ENCODE measurements at regions not wholly inside any gene's neighbourhood (a gene's known extent, or its start where the extent isn't known, plus 50 kb on each side); places are given as distances from the start of the nearest gene placed in this dataset.

DNA sequence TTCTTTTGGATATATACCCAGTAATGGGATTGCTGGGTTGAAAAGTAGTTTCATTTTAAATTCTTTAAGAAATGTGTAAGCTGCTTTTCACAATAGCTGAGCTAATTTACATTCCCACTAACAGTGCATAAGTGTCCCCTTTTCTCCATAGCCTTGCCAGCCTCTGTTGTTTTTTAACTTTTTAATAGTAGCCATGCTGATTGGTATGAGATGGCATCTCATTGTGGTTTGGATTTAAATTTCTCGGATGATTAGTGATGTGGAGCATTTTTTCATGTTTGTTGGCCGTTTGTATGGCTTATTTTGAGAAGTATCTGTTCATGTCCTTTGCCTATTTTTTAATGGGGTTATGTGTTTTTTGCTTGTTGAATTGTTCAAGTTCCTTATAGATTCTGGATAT is 444.3 kb upstream of the ATP11B start:
- no peak for DNase-seq (ENCODE audit: low read depth)

DNA sequence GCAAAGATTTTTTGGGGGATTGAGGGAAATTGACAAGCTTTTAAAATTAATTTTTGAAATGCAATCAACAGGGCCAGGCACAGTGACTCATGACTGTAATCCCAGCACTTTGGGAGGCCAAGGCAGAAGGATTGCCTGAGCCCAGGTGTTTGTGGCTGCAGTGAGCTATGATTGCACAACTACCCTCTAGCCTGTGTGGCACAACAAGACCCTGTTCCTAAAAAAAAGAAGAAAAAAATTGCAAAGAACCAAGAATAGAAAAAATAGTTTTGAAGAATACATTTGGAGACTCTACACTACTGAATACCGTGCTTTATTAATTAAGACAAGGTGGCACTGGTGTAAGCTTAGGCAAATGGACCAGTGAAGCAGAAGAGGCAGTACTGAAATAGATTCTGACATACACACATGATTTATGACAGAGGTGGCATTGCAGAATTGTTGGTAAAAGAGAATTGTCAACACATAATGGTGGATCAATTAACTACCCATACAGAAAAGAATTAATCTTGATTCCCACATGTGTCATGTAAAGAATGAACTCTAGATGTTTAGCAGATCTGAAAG is 443.3 kb upstream of the ATP11B start:
- no peak for DNase-seq (ENCODE audit: low read depth)

DNA sequence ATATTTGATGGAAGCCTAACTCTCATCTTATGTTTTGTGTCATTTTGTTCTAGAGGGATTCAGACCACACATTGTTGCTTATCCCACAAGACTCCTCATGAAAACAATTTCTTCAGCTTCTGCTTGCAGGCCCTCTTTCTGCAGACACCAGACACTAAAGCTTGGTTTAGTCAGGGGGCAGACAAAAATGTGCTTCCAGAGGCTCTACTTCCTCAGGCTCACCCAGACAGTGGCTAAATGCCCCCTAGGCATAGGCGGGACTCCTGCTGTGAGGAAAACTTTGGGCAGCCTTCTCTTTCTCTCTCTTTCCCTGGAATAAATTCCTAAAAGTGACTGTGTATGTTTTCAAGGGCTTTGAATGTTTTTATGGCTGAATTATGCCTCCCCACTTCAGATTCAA is 435.4 kb upstream of the ATP11B start:
- DNase-seq (ENCODE audit: low read depth) = no peak

DNA sequence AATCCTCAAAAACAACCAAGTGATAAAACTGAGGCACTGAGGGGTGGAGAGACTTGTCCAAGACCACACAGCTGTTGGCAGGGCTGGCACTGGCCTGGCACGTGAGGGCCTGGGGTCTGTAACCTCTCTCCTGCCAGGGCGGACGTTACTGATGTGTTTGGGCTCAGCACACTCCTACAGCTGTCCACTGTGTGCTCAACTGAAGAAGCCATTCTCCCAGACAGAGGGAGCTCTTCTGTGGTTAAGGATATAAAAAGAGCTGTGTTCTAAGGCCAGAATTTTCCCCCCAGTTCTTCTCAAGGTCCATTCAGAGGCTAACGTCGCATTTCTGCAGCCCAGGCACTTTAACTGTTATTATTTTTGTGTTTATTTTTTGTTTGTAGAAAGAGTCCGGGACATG is 429.0 kb upstream of the ATP11B start:
- DNase-seq (ENCODE audit: low read depth) = no peak

DNA sequence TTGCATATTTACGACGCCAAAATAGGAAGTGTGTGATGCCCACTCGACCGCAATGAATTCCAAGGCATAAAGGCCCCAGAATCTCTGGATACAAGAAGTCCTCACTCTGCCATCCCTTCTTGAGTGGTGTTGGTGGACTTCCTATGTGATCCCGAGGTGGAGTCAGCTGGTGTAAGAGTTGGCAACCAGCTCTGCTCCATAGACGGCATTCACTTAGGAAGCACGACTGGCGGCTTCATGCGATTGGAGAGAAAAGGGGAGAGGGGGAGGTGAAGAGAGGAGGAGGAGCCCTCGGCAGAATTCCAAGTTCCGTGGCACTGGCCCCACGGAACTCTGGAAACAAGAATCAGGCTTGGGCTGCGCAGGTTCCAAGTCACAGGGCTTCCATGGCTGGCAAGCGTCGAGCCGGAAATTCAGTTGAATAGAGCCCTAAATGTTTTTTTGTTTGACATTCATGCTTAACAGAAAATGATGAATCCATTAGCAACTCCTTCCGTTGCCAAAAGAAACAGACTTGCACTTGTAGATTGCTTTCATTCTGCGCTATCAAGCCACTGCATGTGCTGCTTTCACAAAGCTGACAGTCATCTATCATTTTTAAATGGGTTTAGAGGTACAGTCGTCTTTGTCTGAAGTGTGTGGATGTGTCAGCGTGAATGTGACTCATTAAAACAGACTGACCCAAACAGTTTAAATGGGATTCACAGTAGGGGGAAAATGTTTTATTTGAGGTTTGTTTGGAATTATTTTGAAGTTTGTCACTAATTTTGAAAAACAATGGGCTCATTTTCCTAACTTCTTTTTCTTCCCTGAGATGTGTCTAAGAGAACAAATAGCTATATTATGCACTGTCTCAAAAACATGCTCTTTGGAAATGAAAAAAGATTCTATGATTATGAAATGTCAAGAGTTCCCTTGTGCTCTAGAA is 428.3 kb upstream of the ATP11B start:
- DNase-seq (ENCODE audit: low read depth) = no peak

DNA sequence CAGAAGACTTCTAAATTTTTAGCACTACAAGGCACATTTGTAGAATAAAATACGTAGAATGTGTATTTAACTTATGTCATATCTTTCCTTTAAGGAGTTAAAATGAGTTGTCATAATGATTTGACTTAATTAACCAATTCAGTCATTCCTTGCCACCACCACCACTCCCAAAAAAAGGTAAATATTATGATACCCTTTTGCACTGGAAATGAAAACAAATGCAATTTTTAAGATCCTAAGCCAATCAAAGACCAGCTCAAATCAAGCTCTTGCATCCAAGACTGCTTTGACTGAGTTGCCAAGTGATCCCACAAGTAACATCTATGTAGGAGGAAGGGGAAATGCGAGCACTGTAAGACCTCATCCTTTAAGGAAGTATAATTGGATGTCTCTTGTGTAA is 426.6 kb upstream of the ATP11B start:
- no peak for DNase-seq (ENCODE audit: low read depth)

DNA sequence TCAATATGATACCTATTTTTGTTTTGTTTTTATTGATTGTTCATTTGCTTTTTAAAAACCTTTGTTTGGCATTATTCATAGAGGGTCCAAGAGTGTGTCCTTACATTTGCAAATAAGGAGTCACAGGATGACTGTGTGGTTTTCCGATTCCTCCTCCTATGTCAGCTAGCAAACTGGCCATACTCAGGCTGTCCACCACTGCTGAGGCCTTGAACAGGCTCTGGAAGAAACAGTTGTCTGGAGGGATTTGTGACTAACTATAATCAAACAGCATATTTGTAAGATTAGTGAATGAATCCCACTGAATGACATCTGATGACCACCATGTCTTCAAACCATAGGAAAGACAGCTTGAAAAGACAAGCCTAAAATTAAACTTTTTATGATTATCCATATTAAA is 423.4 kb upstream of the ATP11B start:
- DNase-seq (ENCODE audit: low read depth) = no peak

DNA sequence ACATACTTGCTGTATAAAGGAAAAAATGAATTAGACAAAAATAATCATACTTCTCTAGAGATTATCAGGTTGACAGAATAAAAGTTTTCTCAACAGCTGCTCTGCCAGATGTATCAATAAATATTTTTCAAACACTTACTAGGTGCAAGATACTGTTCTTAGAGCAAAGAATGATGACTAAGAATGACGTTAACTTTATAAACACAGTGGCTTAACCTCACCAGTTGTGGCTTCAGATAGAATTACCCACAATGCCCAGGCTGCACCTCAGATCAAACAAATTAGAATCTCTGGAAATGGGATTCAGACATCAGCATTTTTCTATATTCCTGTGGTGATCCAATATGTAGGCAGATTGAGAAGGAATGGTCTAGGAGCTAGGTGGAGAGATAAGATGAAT is 422.4 kb upstream of the ATP11B start:
- DNase-seq (ENCODE audit: low read depth) = peak; percentile 30

DNA sequence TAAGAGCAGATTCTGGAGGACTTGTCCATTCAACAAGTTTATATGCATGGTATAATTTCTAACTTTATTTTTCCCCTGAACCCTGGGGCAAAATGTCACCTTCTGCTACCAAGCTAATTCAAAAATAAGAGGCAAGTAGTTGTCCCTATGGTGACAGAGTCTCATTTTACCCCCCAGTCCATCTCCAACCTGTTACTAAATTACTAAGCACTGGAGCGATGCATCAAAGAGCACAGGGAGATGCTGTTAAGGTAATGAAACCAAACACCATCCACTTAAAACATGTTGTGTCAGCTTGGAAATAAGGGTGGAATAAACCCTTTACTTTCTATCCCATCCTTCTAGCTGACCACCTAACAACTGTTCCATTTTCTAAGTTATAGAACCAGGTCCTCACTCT is 417.4 kb upstream of the ATP11B start:
- DNase-seq (ENCODE audit: low read depth) = no peak

DNA sequence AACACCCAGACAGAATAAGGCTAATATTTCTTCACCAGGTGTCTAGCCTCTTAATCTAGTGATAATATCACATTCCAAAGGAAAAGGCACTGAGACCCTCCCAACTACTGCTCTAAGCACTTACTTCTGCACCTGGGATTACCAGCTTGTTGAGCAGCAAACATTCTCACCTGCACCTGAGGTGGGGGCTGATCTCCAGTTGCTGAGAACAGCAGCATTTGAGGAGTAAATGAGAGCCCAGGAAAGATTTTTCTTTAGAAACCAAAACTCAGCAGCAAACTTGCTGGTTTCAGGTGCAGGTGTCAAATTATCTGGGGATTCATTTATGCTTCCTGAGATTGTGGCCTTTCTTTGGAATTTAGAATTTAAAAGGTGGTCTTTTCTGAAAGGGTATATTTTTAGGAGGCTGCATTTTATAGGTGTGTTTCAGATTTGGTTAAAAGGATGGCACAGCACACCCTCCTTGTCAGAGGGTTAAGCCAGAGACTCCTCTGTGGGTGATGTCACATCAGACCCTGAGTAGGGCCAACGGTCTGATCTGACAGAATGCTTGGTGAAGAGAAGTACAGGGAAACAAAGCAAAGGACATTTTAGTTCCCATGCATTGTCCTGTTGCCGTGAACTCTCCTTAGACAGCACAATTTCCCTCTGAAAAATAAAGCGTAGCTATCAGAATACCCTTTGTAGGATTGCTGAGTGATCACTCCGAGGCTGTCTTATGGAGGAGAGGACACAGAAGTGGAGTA is 411.0 kb upstream of the ATP11B start:
- no peak for DNase-seq (ENCODE audit: low read depth)

DNA sequence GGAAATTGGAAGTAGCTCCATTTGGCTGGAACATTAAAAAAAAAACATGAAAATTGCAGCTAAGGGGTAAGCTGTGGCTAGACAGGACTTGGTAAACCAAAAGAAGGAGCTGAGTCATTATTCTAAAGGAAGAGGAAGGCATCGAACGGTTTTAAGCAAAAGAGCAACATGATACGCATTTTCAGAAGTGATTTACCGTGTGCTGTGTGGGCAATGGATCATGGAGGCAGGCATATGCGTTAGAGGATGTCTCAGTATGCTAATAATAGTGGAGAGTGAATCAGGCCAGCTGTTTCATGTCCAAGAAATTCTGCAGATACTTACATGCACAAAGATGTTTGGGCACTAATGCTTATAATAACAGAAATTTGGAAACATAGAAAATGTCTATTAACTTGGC is 409.1 kb upstream of the ATP11B start:
- DNase-seq (ENCODE audit: low read depth) = no peak

DNA sequence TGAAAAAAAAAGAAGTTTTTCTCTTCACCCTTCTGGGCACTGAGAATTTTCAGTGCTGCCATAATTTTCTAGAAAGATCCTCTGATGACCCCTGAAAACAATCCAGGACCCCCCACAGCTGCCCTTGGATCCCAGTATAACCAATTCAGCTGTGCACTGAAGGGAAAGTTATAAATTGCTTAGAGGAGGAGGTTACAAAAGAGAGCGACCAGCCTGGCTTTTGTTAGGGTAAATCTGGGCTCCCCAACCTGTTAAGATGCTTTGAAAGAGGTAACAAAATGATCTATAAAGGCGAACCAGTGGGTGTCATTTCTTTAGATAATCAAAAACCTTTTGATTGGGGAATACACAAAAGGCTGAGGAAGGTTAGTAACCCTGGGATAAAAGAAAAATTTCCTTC is 407.9 kb upstream of the ATP11B start:
- no peak for DNase-seq (ENCODE audit: low read depth)

DNA sequence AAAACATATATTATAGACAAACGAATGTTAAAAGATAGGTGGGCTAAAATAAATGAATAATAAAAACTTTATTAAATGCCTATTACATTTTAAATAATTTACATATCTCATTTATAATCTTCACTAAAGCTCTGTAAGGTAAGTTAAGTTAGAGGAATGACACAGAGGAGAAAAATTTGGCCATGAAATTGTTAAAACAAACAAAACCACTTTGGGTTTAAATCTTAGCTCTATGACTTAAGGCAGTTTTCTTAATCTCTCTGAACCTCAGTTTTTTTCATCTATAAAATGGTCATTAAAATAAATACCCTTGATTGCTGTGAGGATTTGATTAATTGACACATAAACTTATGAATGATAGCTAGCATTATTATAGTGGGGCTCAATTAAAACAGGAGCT is 404.8 kb upstream of the ATP11B start:
- no peak for DNase-seq (ENCODE audit: low read depth)

DNA sequence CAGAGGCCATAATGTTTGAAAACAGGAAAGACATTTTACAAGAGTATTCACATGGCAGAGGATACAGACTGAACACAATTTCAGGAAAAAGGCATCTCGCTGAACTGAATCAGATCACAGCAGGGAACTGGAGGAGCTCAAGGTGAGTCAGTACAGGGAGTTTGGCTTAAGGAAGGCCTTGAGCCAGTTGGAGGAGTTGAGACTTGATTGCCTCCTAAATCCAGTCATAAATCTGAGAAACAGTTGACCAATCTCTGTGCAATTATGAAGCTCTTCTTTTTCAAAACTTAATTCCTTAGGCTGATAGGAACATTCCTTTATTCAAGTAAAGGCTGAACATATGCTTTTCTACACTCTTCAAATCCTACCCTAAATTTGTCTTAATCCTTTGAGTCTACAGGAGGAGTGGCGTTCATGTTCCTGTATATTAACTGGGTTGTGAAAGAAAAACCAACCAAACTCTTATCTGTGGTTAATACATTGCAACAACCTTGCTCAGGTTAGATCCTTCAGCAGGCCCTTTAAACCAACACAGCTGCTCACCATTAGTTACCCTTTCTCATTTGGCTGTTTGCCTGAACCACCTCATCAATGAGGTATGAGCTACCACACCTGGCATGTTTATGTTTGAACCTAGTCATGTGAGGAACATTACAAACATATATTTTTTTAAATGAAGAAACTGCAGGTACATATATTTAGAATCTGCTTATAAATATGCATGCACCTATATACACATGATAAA is 404.1 kb upstream of the ATP11B start:
- DNase-seq (ENCODE audit: low read depth) = no peak

DNA sequence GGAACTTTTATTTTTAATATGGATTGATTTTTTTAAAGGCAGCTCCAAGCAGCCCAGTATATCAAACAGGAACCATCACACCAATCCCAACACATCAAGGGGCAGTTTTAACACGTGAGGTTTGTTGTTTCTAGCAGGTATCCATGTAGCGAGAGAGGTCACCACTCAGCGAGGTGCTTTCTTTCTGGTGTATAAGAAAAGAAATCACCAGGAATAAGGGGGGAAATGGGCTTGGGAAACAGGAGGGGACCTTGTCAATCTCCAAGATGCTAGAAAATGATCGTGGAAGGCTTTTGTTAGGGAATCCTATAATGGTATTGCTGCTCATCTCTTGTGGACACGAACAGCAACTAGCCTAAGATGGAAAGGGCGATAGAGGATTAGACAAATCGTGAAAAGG is 402.9 kb upstream of the ATP11B start:
- DNase-seq (ENCODE audit: low read depth) = no peak

DNA sequence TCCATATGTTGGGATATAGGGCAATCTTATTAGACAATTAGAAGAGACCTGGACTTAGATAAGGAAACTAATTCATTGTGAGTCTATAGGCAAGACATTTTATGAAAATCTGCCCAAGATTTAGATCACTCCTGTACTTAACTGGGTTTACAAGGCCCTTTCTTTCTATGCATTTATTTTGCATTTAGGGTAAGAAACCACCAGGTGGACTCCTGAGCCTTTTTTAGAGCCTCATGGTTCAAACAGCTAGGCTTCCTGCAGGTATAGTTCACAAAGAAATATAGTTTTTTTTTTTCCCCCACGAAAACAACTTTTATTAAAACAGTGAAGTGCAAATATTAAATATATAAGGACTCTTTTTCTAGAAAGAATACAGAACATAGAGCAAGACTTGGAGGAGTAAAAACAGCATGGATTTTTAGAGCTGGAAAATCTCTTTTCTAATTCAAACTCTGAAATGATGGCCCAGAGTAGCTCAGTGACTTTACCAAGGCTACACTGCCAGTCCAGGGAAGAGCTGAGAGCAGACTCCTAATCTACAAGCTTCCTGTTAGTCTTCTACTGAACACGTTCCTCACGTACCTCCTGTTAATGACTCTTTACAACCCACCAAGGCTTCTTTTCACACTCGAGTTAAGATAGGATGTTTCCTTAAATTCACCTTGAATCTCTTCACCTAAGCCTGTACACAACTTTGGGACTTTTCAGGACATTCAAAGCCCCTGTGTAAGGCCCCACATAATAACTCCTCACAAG is 400.9 kb upstream of the ATP11B start:
- DNase-seq (ENCODE audit: low read depth) = no peak

DNA sequence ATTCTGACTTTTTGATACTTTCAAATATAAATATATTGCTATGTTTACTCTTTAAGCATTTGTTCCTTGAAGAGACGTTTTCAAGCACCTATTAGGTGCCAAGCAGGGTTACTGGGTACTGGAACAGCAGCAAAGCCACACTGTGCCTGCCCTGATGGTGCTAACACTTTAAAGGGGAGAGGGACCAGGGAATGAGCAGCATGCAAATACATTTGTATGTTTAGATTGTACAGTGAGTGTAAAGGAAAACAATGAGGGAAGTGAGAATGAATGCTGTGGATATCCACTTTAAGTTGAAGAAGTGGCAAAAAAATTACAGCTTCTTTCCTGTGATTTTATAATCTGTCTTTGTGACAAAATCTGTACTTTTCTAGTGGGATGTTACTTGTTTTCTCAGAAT is 400.2 kb upstream of the ATP11B start:
- no peak for DNase-seq (ENCODE audit: low read depth)

DNA sequence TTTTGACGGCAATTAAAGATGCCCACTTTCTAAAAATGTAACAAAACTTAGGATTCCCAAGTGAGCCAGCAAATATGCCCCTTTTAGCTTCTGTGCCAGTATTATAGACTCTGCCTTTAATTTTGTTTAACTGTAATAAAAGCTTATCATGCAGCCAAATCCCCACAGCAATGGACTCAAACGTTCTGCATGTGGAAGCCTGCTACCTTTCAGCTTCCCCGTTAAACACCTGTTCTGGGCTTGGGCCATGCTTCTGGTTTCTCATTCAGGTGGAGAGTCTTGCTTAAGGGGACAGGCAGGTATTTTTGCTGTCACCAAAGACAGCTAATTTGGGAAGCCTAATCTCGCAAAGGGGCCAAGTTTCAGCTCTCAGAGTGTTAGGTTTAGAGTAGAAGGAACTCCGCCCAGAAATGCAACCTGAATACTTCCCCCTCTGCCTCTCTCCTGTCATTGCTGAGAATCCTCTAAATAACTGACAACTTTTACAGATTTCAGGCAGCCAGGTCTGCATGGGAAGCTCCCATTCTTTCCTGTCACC is 399.4 kb upstream of the ATP11B start:
- no peak for DNase-seq (ENCODE audit: low read depth)

DNA sequence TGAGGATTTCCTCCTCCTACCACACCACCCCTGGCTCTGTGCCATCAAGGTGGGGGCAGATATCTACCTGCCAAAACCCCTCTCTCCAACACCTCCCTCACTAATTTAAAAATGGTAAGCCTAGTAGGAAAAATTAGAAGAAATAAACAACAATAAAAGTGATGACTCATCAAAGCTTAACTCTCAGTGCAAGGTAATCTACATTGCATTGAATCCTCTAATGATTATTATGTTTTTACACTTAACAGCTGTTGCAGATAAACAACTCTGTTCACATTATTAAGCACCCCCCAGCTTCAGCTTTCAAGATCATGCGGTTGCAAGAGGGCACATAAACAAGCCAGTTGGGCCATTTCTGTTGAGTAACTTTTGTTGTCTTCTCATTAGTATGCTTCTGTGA is 396.1 kb upstream of the ATP11B start:
- no peak for DNase-seq (ENCODE audit: low read depth)

DNA sequence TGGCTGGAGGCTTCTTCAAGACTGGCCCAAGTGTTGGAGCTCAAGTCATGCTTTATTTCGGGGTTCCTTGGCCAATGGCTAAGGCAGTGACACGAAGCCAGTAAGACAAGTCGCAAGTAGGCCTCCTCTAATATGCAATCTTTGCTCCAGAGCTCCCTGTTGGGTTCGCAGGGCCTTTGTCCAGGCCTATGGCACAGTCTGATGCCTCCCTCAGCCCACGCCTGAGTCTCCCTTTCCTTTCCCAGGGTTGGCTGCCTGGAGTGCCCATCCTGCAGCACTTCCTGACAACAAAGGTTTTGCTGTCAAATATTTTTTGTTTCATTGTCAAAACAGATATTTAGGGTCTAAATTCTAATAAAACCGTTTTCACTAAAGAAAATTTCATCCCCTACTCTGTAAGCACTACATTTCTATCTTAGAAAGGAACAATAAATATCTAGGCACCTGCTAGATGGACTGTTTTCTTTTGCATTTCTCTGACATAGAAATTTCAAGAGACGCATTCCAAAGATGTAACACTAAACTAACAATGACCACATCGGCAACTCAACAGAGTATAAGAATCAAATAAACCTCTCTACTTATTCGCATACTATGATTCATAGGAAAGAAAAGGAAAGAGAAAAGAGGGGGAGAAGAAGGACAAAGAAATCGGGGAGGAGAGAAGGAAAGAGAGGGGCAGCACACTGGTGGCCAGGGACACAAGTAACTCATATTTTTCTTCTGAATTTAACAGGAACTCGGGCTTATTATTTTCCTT is 393.1 kb upstream of the ATP11B start:
- no peak for DNase-seq (ENCODE audit: low read depth)

DNA sequence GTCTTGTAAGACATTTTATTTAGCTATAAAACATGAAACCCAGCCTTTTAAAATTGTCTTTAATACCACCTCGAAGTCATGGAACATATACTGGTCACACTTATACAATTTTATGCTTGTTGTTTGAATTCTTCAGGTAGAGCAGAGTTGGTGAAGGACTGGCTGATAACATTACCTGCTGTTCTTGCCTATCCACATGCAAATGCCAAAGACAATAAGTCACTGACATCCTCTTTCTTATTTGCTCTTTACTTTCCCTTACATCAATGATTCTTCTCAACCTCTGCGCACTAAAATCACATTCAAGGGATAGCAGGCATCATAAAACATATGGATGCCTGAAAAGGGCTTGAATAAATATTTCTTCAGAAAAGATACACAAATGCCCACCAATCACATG is 392.5 kb upstream of the ATP11B start:
- no peak for DNase-seq (ENCODE audit: low read depth)

All from non-pigmented ciliary epithelial cell (primary cell).